Naive thymus-derived CD4-positive, alpha-beta T cell (primary cell): ENCODE measurements at regions not wholly inside any gene's neighbourhood (a gene's known extent, or its start where the extent isn't known, plus 50 kb on each side); places are given as distances from the start of the nearest gene placed in this dataset.

Source experiments
- ATAC-seq: fragments of 150-1000 bp; cut with Tn5 transposase; 2 replicates; pipeline ENCODE4 v1.10.0; 2021; ENCODE audit warnings: mild to moderate bottlenecking, moderate library complexity
- CTCF ChIA-PET: fragments of 350-600 bp; sonication (Branson Sonifier 250); formaldehyde crosslinking; loops from one replicate; lab custom pipeline; 2021; ENCODE audit warnings: antibody characterized with exemption; lab: Charles Lee
- POLR2A ChIA-PET: fragments of 350-600 bp; sonication (Branson Sonifier 250); formaldehyde crosslinking; loops from one replicate; lab custom pipeline; 2021; ENCODE audit warnings: antibody characterized with exemption, inconsistent platforms; lab: Charles Lee
- DNase-seq, 9 donors: peaks; one replicate each; pipeline versions ENCODE4 v3.0.0 to v3.0.0-alpha.2; 2020 to 2022; ENCODE audit warnings: mixed read lengths in 1 of 9
- H3K27ac ChIP-seq: one replicate; pipeline ENCODE4 v1.7.0; 2013; ENCODE audit warnings: mild to moderate bottlenecking, low read depth, low read length, moderate library complexity
- H3K27me3 ChIP-seq, 2 donors: one replicate each; pipeline ENCODE4 v1.7.0; 2013; ENCODE audit warnings: low read length in 2 of 2, mild to moderate bottlenecking in 2 of 2, moderate library complexity in 2 of 2; ENCODE audit not compliant: control insufficient read depth in 2 of 2, insufficient read depth in 2 of 2
- H3K36me3 ChIP-seq, 3 experiments: 1 replicate in 2 of 3; 2 replicates in 1 of 3; pipeline ENCODE4 v1.7.0; 2013; ENCODE audit warnings: low read length in 3 of 3, mild to moderate bottlenecking in 3 of 3, moderate library complexity in 1 of 3; ENCODE audit not compliant: insufficient read depth in 3 of 3, control insufficient read depth in 2 of 3
- H3K4me1 ChIP-seq, 2 donors: one replicate each; pipeline ENCODE4 v1.7.0; 2013; ENCODE audit warnings: low read length in 2 of 2, mild to moderate bottlenecking in 2 of 2, moderate library complexity in 1 of 2; ENCODE audit not compliant: control insufficient read depth in 2 of 2, insufficient read depth in 2 of 2
- H3K4me3 ChIP-seq: 2 replicates; pipeline ENCODE4 v1.7.0; 2013; ENCODE audit warnings: mild to moderate bottlenecking, low read length
- H3K9me3 ChIP-seq, 3 experiments: 1 replicate in 2 of 3; 2 replicates in 1 of 3; pipeline ENCODE4 v1.7.0; 2013; ENCODE audit warnings: low read length in 3 of 3; ENCODE audit not compliant: control insufficient read depth in 2 of 3
- H3K27ac Mint-ChIP-seq, 9 donors: one replicate each; pipeline ENCODE4 v1.8.0; 2020 to 2022; ENCODE audit warnings: mixed read lengths in 9 of 9, mild to moderate bottlenecking in 8 of 9, moderate library complexity in 5 of 9, inconsistent platforms in 2 of 9
- H3K27me3 Mint-ChIP-seq, 5 donors: one replicate each; pipeline ENCODE4 v1.8.0; 2021 to 2022; ENCODE audit warnings: mixed read lengths in 5 of 5, mild to moderate bottlenecking in 1 of 5
- H3K36me3 Mint-ChIP-seq, 5 donors: one replicate each; pipeline ENCODE4 v1.8.0; 2020 to 2022; ENCODE audit warnings: mixed read lengths in 5 of 5, mild to moderate bottlenecking in 3 of 5, inconsistent platforms in 1 of 5
- H3K4me1 Mint-ChIP-seq, 7 donors: one replicate each; pipeline ENCODE4 v1.8.0; 2020 to 2022; ENCODE audit warnings: mixed read lengths in 7 of 7, mild to moderate bottlenecking in 3 of 7, inconsistent platforms in 1 of 7
- H3K4me3 Mint-ChIP-seq, 10 donors: one replicate each; pipeline ENCODE4 v1.8.0; 2020 to 2022; ENCODE audit warnings: mild to moderate bottlenecking in 10 of 10, mixed read lengths in 10 of 10, moderate library complexity in 6 of 10, inconsistent platforms in 2 of 10
- H3K9me3 Mint-ChIP-seq, 11 donors: one replicate each; pipeline ENCODE4 v1.8.0; 2020 to 2022; ENCODE audit warnings: mixed read lengths in 11 of 11, mild to moderate bottlenecking in 4 of 11, inconsistent platforms in 1 of 11, moderate library complexity in 1 of 11
- intact Hi-C, 2 donors: fragments of 100-400 bp; cut with micrococcal nuclease; formaldehyde crosslinking; loops; one replicate each; pipeline ENCODE4 v1.15.1; 2023

DNA sequence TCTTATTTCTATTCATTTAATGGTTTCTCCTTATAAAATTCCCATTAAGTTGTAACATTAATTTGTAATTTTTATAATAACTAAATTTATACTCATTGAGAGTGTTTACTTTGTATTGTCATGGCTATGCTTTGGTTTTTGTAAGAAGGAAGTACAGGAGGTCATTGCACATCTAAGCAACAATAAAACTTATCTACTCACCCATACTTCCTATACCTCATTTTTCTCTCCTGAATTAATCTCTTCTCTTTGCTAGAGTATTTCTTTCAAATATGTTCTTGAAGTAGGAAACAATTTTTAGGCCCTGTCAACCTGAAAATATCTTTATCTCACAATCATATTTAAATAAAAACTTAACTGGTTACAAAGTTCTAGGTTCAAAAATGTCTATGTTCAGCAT, 95.4 kb upstream of the WDR11 start:
- intact Hi-C loops = no loop called here
- H3K4me1 ChIP-seq = no peaks in the 10 kb centered on the region
- Mint-ChIP-seq H3K27me3 (peaks cover 0 to 52% (median 32%) of the 10 kb centered on the region in 5 donors), H3K4me1 (no peaks in the 10 kb centered on the region), H3K9me3 (peaks cover 0 to 2% (median 0%) of the 10 kb centered on the region in 11 donors), H3K27ac (no peak overlapping the region), H3K36me3 (peaks cover 0 to 5% (median 0%) of the 10 kb centered on the region in 5 donors), H3K4me3 (no peak overlapping the region)
- ChIA-PET CTCF (no interaction called here), POLR2A (no interaction called here)
- H3K36me3 ChIP-seq = no peaks in the 10 kb centered on the region
- H3K27ac ChIP-seq = no peak overlapping the region
- no peaks in the 10 kb centered on the region for H3K9me3 ChIP-seq
- no peaks in the 10 kb centered on the region for H3K27me3 ChIP-seq
- ATAC-seq (no peak), DNase-seq (no peak)
- no peak overlapping the region for H3K4me3 ChIP-seq

DNA sequence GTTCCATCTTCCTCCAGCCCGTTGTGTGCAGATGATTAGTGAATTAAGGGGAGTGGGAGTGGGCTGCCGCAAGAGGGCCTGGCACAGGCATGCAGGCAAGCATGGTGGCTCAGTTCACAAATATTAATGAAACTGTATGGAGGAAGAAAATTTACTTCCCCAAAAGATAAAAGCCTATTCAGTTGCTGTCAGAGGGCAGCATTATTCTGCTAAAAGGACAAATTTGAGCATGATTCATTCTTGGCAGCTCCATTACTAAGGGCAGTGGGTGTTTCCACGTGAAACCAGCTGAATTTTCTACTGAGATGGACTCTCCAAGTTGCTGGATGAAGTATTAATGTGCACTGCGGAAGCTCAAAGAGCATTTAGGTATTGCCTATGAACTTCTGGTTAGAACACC, 90.9 kb upstream of the WDR11 start:
- peaks cover 0 to 2% (median 0%) of the 10 kb centered on the region in 11 donors for H3K9me3 Mint-ChIP-seq
- CTCF ChIA-PET = no interaction called here

DNA sequence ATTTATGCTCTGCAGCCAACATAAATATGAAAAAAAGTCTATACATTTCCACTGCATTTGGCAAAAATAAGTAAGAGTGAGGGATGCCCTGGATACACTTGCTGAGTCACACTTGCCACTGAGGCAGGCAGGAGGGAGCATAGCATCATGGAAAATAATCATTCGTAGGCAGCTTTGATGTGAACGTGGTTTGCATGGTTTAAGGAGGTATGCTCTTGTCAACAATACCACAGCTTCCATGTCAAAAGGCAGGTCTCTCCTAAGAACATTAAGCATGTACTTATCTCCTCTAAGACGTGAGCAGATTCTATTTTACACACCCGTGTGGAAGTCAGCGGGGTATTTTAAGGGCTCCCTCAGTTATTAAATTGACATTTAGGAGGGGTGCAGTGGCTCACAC, 89.2 kb upstream of the WDR11 start:
- Mint-ChIP-seq H3K27ac (no peak overlapping the region), H3K9me3 (peaks cover 0 to 1% (median 0%) of the 10 kb centered on the region in 11 donors), H3K4me3 (no peak overlapping the region), H3K36me3 (peaks cover 0 to 5% (median 0%) of the 10 kb centered on the region in 5 donors), H3K27me3 (peaks cover 0 to 36% (median 17%) of the 10 kb centered on the region in 5 donors), H3K4me1 (no peaks in the 10 kb centered on the region)
- Histone ChIP-seq H3K27me3 (no peaks in the 10 kb centered on the region), H3K36me3 (no peaks in the 10 kb centered on the region), H3K9me3 (no peaks in the 10 kb centered on the region), H3K4me3 (no peak overlapping the region), H3K4me1 (no peaks in the 10 kb centered on the region), H3K27ac (no peak overlapping the region)
- DNase-seq (no peak), ATAC-seq (no peak)
- ChIA-PET POLR2A (no interaction called here), CTCF (no interaction called here)
- intact Hi-C loops = no loop called here

More for the DNA sequence above, 90.9 kb upstream of the WDR11 start:
- intact Hi-C loops = no loop called here
- Histone ChIP-seq H3K27me3 (no peaks in the 10 kb centered on the region), H3K4me3 (no peak overlapping the region), H3K4me1 (no peaks in the 10 kb centered on the region), H3K9me3 (no peaks in the 10 kb centered on the region), H3K36me3 (no peaks in the 10 kb centered on the region), H3K27ac (no peak overlapping the region)
- ATAC-seq (no peak), DNase-seq (no peak)
- POLR2A ChIA-PET = no interaction called here
- Mint-ChIP-seq H3K4me3 (no peak overlapping the region), H3K36me3 (peaks cover 0 to 5% (median 0%) of the 10 kb centered on the region in 5 donors), H3K27ac (no peak overlapping the region), H3K4me1 (no peaks in the 10 kb centered on the region), H3K27me3 (peaks cover 0 to 46% (median 22%) of the 10 kb centered on the region in 5 donors)

DNA sequence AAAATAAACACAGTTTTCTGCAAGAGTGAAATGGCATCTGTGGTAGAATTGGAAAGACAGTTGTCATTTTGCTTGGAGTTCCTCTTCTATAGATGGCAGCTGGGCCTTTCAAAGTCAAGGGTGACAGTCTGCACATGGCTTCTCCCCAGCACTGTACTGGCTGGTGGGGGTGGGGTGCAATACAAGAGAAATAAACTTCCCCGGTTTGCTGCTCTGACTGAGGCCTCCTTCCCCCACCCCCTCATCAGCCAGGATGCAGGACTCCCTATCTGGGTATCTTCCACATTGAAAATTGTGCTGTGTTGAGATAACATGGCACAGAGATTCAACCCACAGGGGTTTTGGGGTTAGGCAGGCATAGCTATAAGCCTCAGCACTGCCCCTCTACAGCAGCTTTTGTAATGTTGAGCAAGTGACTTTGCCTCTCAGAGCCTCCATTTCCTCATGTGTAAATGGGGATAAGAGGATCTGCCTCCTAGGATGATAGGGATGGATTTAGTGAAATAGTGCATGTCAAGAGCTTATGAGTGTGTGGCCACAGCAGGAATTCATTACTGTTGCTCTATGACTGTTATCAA, 85.8 kb upstream of the WDR11 start:
- H3K9me3 Mint-ChIP-seq = no peaks in the 10 kb centered on the region
- CTCF ChIA-PET = no interaction called here

DNA sequence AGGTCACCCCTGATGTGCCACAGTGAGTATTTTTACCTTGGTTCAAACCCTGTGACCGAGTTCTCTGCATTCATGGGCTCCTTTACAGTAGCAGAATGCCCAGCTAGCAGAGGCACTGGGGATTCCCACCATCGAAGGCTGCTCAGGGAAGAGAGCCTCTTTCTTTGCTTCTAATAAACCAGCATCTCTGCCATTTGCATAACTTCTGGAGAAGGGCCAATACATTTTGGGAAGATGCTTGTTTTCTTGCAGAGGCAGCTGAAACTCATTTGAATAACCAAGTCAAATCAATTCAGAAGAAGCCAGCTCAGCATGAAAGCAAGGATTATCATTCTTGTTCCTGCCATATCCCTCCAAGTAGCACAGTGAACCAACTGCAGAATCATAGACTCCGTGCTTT, 82.9 kb upstream of the WDR11 start:
- no peak overlapping the region for H3K4me3 ChIP-seq
- Mint-ChIP-seq H3K9me3 (peaks cover 0 to 3% (median 0%) of the 10 kb centered on the region in 11 donors), H3K36me3 (no peaks in the 10 kb centered on the region), H3K4me3 (no peak overlapping the region), H3K4me1 (no peaks in the 10 kb centered on the region), H3K27ac (no peak overlapping the region), H3K27me3 (peaks cover 0 to 26% (median 11%) of the 10 kb centered on the region in 5 donors)
- no peaks in the 10 kb centered on the region for H3K36me3 ChIP-seq
- DNase-seq (no peak), ATAC-seq (no peak)
- no peaks in the 10 kb centered on the region for H3K27me3 ChIP-seq
- H3K4me1 ChIP-seq = no peaks in the 10 kb centered on the region
- ChIA-PET POLR2A (no interaction called here), CTCF (no interaction called here)
- intact Hi-C loops = no loop called here
- H3K27ac ChIP-seq = no peak overlapping the region
- no peaks in the 10 kb centered on the region for H3K9me3 ChIP-seq

More for the DNA sequence above, 85.8 kb upstream of the WDR11 start:
- Histone ChIP-seq H3K4me1 (no peaks in the 10 kb centered on the region), H3K27ac (no peak overlapping the region), H3K4me3 (no peak overlapping the region), H3K9me3 (no peaks in the 10 kb centered on the region), H3K27me3 (no peaks in the 10 kb centered on the region), H3K36me3 (no peaks in the 10 kb centered on the region)
- POLR2A ChIA-PET = no interaction called here
- H3K4me1 Mint-ChIP-seq = no peaks in the 10 kb centered on the region
- DNase-seq (no peak), ATAC-seq (no peak)
- intact Hi-C loops = no loop called here
- no peak overlapping the region for H3K4me3 Mint-ChIP-seq
- peaks cover 0 to 16% (median 10%) of the 10 kb centered on the region in 5 donors for H3K27me3 Mint-ChIP-seq
- H3K36me3 Mint-ChIP-seq = no peaks in the 10 kb centered on the region
- no peak overlapping the region for H3K27ac Mint-ChIP-seq

DNA sequence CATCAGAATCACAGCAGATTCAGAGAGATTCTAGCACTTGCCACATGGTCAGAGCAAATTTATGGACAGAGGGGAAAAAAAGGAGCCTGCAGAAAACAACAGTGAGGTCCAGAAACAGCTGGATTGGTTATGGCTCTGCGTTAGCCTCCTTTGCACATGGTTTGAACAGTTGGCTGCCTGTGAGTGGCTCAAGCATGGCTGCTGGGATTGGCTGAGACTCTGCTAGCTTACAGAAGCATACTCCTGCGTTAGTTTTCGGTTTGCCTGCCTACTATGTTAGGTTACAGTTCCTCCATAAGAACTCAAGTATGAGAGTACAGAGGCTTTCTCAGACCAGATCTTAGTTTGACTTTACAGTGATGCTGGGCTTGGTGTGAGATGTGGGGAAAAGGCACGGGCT, 80.7 kb upstream of the WDR11 start:
- POLR2A ChIA-PET = no interaction called here
- Histone ChIP-seq H3K36me3 (no peaks in the 10 kb centered on the region), H3K4me3 (no peak overlapping the region), H3K27me3 (no peaks in the 10 kb centered on the region), H3K27ac (no peak overlapping the region), H3K9me3 (no peaks in the 10 kb centered on the region), H3K4me1 (no peaks in the 10 kb centered on the region)
- CTCF ChIA-PET = no interaction called here
- H3K9me3 Mint-ChIP-seq = peaks cover 0 to 3% (median 0%) of the 10 kb centered on the region in 11 donors
- H3K27me3 Mint-ChIP-seq = peaks cover 2 to 26% (median 11%) of the 10 kb centered on the region in 5 donors
- ATAC-seq = no peak
- H3K36me3 Mint-ChIP-seq = no peaks in the 10 kb centered on the region
- H3K4me1 Mint-ChIP-seq = no peaks in the 10 kb centered on the region
- no peak overlapping the region for H3K4me3 Mint-ChIP-seq
- no peak for DNase-seq
- intact Hi-C loops = no loop called here
- H3K27ac Mint-ChIP-seq = no peak overlapping the region

DNA sequence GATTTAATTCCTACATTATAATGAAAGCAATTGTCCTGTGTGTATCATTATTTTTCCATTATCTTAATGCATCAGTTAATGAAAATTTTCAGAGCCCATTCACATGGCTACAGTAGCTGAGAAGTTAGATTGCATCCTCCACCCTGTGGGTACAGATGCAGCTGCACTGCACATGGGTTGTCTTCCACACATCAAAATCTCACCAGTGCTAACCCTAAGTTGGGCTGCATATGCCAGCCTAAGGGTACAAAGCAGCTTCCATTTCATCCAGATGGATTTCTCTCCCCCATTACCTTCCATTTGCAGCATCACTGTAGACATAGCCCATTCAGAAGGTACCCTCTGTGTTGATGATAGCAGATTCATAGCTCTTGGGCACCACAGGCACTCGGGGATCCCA, 74.7 kb upstream of the WDR11 start:
- intact Hi-C loops = no loop called here
- no peak for DNase-seq

More for the DNA sequence above, 74.7 kb upstream of the WDR11 start:
- Mint-ChIP-seq H3K27ac (no peak overlapping the region), H3K36me3 (no peaks in the 10 kb centered on the region), H3K4me3 (no peak overlapping the region), H3K4me1 (no peaks in the 10 kb centered on the region), H3K27me3 (peaks cover 2 to 14% (median 9%) of the 10 kb centered on the region in 5 donors), H3K9me3 (no peaks in the 10 kb centered on the region)
- Histone ChIP-seq H3K9me3 (no peaks in the 10 kb centered on the region), H3K27ac (no peak overlapping the region), H3K36me3 (no peaks in the 10 kb centered on the region), H3K4me3 (no peak overlapping the region), H3K4me1 (no peaks in the 10 kb centered on the region), H3K27me3 (no peaks in the 10 kb centered on the region)
- ATAC-seq = no peak
- ChIA-PET CTCF (no interaction called here), POLR2A (no interaction called here)
